ENCODE measurements at regions not wholly inside any gene's neighbourhood (a gene's known extent, or its start where the extent isn't known, plus 50 kb on each side); places are given as distances from the start of the nearest gene placed in this dataset.

DNA sequence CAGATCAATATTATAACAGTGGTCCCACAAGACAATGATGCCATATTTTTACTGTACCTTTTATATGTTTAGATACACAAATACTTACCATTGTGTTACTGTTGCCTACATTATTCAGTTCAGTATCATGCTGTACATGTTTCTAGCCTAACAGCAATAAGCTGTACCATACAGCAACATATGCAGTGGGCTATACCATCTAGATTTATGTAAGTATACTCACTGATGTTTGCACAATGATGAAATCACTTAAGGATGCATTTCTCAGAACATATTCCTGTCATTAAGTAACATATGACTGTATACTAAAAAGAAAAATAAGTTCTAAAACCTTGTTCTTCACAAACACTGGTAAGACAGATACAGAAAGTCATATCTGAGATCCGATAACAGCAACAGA lies 468.6 kb upstream of the SEMA3A start:
- TF ChIP-seq, protein P1, sequence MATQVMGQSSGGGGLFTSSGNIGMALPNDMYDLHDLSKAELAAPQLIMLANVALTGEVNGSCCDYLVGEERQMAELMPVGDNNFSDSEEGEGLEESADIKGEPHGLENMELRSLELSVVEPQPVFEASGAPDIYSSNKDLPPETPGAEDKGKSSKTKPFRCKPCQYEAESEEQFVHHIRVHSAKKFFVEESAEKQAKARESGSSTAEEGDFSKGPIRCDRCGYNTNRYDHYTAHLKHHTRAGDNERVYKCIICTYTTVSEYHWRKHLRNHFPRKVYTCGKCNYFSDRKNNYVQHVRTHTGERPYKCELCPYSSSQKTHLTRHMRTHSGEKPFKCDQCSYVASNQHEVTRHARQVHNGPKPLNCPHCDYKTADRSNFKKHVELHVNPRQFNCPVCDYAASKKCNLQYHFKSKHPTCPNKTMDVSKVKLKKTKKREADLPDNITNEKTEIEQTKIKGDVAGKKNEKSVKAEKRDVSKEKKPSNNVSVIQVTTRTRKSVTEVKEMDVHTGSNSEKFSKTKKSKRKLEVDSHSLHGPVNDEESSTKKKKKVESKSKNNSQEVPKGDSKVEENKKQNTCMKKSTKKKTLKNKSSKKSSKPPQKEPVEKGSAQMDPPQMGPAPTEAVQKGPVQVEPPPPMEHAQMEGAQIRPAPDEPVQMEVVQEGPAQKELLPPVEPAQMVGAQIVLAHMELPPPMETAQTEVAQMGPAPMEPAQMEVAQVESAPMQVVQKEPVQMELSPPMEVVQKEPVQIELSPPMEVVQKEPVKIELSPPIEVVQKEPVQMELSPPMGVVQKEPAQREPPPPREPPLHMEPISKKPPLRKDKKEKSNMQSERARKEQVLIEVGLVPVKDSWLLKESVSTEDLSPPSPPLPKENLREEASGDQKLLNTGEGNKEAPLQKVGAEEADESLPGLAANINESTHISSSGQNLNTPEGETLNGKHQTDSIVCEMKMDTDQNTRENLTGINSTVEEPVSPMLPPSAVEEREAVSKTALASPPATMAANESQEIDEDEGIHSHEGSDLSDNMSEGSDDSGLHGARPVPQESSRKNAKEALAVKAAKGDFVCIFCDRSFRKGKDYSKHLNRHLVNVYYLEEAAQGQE (IDR thresholded peaks at IDR 0.05; ENCODE audit: insufficient read depth in 1 of 2, low read depth in 2 of 2, low read length in 2 of 2): no peak
- TF ChIP-seq SIN3A (IDR thresholded peaks at IDR 0.05; ENCODE audit: borderline replicate concordance, insufficient read depth, low read length) (no peak), POLR2AphosphoS5 (IDR thresholded peaks at IDR 0.05; ENCODE audit: low read depth, low read length) (no peak)

Data from PFSK-1 (cell line).